ENCODE measurements at regions not wholly inside any gene's neighbourhood (a gene's known extent, or its start where the extent isn't known, plus 50 kb on each side); places are given as distances from the start of the nearest gene placed in this dataset.
A peak's percentile ranks its signal among the peaks of the same experiment; 100 is the strongest.

DNA sequence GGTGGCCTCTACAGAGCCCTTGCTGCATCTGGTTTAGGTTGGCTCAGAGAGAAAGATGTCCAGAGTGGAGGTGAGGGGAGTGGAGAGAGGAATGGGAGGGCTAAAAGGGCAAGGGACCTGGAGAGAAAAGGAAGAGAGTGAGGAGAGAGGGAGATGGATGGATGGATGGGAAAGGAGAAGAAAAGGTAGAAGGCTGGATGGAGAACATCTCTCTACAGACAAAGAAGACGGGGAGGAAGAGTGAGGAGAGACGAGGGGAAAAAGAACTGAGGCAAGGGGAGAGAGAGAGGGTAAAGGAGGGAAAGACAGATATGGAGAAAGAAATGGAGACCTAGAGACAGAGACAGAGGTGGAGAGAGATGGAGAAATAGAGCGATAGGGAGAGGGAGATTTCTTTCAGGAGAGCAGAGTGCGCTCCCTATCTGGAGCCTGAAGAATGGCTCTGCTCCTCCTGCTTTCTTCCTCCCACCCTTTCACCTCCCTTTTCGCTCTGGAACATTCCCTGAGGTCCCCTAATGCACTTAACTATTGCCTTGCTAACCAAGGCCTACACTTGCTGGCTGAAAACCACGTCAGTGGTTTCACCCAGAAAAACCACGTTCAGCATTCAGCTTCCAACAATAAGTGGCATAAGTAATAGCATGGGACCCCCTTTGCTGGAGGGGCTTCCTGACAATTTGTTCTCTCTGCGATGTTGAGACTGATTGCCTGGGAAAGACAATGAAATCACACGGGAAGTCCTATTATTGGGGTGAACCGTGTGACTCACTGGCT, 286.3 kb downstream of the CDH26 start:
- no peaks in the 10 kb centered on the region for H3K4me1 ChIP-seq (replicated peaks in 1 of 4; ENCODE audit: control insufficient read depth in 3 of 4, insufficient read depth in 4 of 4, low read length in 3 of 4)
- no peak overlapping the region for H3K14ac ChIP-seq (ENCODE audit: insufficient read length)
- ChIA-PET CTCF (ENCODE audit: partially characterized antibody) (interaction anchor here (1.2 to 1.3 kb wide), 2 partner anchors 19 to 33 kb away, joined by 3 to 4 read pairs; no protein-coding TSS in a partner anchor), POLR2A (ENCODE audit: partially characterized antibody) (no interaction called here)
- FAIRE-seq (no peak), DNase-seq (ENCODE audit: low read depth in 1 of 2, low spot score in 2 of 2) (no peak)
- H3K23me2 ChIP-seq (ENCODE audit: low read depth, low read length), result no peaks in the 10 kb centered on the region; the same call in 1 of the 2 replicates
- no peak overlapping the region for H3K4ac ChIP-seq (replicated peaks; ENCODE audit: insufficient read length, low read depth, low read length)
- H3K27ac ChIP-seq (ENCODE audit: low read depth, low read length), result no peak overlapping the region
- H2AFZ ChIP-seq (ENCODE audit: low read length), result no peak overlapping the region
- no peak overlapping the region for H2BK15ac ChIP-seq (ENCODE audit: low read length)
- no peak overlapping the region for H2BK20ac ChIP-seq (ENCODE audit: low read length)
- no peak overlapping the region for H4K91ac ChIP-seq (replicated peaks; ENCODE audit: insufficient read length, low read length)
- no peak overlapping the region for H3K23ac ChIP-seq (ENCODE audit: insufficient read length)
- H4K5ac ChIP-seq (ENCODE audit: insufficient read length, low read depth, low read length), result no peak overlapping the region
- 0 out of 4 replicates have a peak, but pooled peaks cover 0 to 5% of the 10 kb centered on the region in 2 experiments for H3K9me3 ChIP-seq (ENCODE audit: insufficient read depth in 2 of 2, low read depth in 1 of 2, low read length in 1 of 2)
- H3K27me3 ChIP-seq (replicated peaks in 1 of 4; ENCODE audit: control insufficient read depth in 3 of 4, extremely low read depth in 1 of 4, insufficient read depth in 3 of 4, low read length in 3 of 4), result no peaks in the 10 kb centered on the region; a peak in 2 of 7 replicates
- no peaks in the 10 kb centered on the region for H3K36me3 ChIP-seq (ENCODE audit: control insufficient read depth in 2 of 4, insufficient read depth in 4 of 4, low read length in 3 of 4)
- no peak overlapping the region for H2BK120ac ChIP-seq (replicated peaks; ENCODE audit: low read depth, low read length)
- no peak overlapping the region for H3K9ac ChIP-seq (replicated peaks in 1 of 4; ENCODE audit: extremely low read depth in 1 of 4, low read depth in 3 of 4, low read length in 3 of 4)
- no peak overlapping the region for H2BK12ac ChIP-seq (ENCODE audit: low read depth, low read length)
- H3K4me3 ChIP-seq (ENCODE audit: extremely low read depth in 1 of 4, insufficient read depth in 2 of 4, low read depth in 3 of 4, low read length in 4 of 4), result no peak overlapping the region
- H3K4me2 ChIP-seq (ENCODE audit: insufficient read depth in 1 of 2, low read depth in 2 of 2, low read length in 2 of 2), result no peak overlapping the region
- no peak overlapping the region for H2BK5ac ChIP-seq (ENCODE audit: low read depth, low read length)
- TF ChIP-seq, protein P1, sequence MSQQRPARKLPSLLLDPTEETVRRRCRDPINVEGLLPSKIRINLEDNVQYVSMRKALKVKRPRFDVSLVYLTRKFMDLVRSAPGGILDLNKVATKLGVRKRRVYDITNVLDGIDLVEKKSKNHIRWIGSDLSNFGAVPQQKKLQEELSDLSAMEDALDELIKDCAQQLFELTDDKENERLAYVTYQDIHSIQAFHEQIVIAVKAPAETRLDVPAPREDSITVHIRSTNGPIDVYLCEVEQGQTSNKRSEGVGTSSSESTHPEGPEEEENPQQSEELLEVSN (IDR thresholded peaks at IDR 0.05), result no peak
- TF ChIP-seq SRF (IDR thresholded peaks at IDR 0.05; ENCODE audit: low read depth, low read length) (no peak), TCF12 (IDR thresholded peaks at IDR 0.05; ENCODE audit: low read depth, low read length) (no peak), TBP (IDR thresholded peaks at IDR 0.05; ENCODE audit: low read depth, low read length) (no peak)
- TF ChIP-seq, protein P2, sequence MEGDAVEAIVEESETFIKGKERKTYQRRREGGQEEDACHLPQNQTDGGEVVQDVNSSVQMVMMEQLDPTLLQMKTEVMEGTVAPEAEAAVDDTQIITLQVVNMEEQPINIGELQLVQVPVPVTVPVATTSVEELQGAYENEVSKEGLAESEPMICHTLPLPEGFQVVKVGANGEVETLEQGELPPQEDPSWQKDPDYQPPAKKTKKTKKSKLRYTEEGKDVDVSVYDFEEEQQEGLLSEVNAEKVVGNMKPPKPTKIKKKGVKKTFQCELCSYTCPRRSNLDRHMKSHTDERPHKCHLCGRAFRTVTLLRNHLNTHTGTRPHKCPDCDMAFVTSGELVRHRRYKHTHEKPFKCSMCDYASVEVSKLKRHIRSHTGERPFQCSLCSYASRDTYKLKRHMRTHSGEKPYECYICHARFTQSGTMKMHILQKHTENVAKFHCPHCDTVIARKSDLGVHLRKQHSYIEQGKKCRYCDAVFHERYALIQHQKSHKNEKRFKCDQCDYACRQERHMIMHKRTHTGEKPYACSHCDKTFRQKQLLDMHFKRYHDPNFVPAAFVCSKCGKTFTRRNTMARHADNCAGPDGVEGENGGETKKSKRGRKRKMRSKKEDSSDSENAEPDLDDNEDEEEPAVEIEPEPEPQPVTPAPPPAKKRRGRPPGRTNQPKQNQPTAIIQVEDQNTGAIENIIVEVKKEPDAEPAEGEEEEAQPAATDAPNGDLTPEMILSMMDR (IDR thresholded peaks at IDR 0.05; ENCODE audit: control extremely low read depth in 1 of 3, insufficient read depth in 1 of 3, low read depth in 1 of 3, low read length in 3 of 3), result peak in 1 of 3 experiments; percentile 16; a peak in 1 of 4 replicates
- H4K20me1 ChIP-seq (replicated peaks in 1 of 2; ENCODE audit: control insufficient read depth in 1 of 2, insufficient read depth in 2 of 2, low read length in 2 of 2), result no peaks in the 10 kb centered on the region
- no peak overlapping the region for H2AK5ac ChIP-seq (ENCODE audit: low read depth, low read length)
- H4K8ac ChIP-seq (ENCODE audit: extremely low read depth, insufficient read depth, low read length), result no peak overlapping the region
- WGBS, 2 experiments (ENCODE audit: extremely low coverage in 1 of 2, insufficient coverage in 1 of 2, insufficient read length in 1 of 2, insufficient replicate concordance in 2 of 2, low coverage in 1 of 2, low lambda C conversion rate in 2 of 2, missing lambda C conversion rate in 1 of 2), result 86% methylated on average over 10 of the region's 10 CpGs; no CpG with 5 or more reads in 1 of the 2 experiments
- no peaks in the 10 kb centered on the region for H3K79me1 ChIP-seq (ENCODE audit: low read depth, low read length)
- no peaks in the 10 kb centered on the region for H3K79me2 ChIP-seq (ENCODE audit: control insufficient read depth in 1 of 2, insufficient read depth in 2 of 2, low read length in 2 of 2)
- no peak overlapping the region for H3K18ac ChIP-seq (ENCODE audit: extremely low read depth, low read length)
- no peak overlapping the region for H3K56ac ChIP-seq (replicated peaks; ENCODE audit: insufficient read length, low read depth, low read length)

Data from H1 (cell line).